ENCODE measurements at regions not wholly inside any gene's neighbourhood (a gene's known extent, or its start where the extent isn't known, plus 50 kb on each side); places are given as distances from the start of the nearest gene placed in this dataset.
A peak's percentile ranks its signal among the peaks of the same experiment; 100 is the strongest.

GRCh38 chr2:62369541-62370202 is 136.3 kb downstream of the TMEM17 start:
- DNase-seq (ENCODE audit: low read depth in 2 of 2): no peak
- TF ChIP-seq, protein P1, sequence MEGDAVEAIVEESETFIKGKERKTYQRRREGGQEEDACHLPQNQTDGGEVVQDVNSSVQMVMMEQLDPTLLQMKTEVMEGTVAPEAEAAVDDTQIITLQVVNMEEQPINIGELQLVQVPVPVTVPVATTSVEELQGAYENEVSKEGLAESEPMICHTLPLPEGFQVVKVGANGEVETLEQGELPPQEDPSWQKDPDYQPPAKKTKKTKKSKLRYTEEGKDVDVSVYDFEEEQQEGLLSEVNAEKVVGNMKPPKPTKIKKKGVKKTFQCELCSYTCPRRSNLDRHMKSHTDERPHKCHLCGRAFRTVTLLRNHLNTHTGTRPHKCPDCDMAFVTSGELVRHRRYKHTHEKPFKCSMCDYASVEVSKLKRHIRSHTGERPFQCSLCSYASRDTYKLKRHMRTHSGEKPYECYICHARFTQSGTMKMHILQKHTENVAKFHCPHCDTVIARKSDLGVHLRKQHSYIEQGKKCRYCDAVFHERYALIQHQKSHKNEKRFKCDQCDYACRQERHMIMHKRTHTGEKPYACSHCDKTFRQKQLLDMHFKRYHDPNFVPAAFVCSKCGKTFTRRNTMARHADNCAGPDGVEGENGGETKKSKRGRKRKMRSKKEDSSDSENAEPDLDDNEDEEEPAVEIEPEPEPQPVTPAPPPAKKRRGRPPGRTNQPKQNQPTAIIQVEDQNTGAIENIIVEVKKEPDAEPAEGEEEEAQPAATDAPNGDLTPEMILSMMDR (IDR thresholded peaks at IDR 0.05; ENCODE audit: low read depth, low read length): no peak
- no peak overlapping the region for H3K4me3 ChIP-seq (replicated peaks in 1 of 2; ENCODE audit: low read depth in 2 of 2, low read length in 2 of 2)

DNA sequence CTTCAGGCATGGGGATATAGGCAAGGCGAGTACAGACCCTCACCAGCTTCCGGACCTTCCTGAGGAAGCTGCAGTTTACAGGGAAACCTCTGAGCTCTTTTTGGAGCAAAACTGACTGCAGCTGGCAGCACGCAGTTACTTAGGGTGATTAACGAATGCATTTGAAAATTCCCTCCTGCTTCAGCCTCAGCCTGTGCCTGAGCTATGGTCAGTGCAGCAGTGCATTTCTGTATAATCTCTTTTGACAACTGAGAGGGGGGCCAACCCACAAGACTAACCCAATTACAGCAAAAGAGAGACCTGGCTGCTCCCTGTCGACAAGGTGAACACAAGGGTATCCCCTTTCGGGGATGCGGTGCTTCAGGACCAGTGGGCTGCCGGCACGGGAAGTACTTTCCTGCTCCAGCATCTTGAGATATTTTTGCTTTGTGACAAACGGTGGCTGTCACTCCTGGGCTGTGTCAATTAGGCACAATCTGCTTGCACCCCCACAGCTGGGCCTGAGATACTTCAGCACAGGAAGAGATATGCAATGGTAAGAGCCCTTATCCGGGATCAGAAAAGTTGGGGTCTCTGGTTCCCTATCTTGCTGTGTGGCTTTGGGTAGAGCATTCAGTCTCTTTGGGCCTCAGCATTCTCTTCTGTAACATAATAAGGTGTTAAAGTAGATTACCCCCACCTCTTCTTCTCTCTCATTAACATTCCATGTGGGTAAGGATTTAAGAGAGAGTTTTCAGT is 141.0 kb downstream of the TMEM17 start:
- TF ChIP-seq, protein P1 (IDR thresholded peaks at IDR 0.05; ENCODE audit: low read depth, low read length): no peak
- no peak for DNase-seq (ENCODE audit: low read depth in 2 of 2)
- no peak overlapping the region for H3K4me3 ChIP-seq (replicated peaks in 1 of 2; ENCODE audit: low read depth in 2 of 2, low read length in 2 of 2)

DNA sequence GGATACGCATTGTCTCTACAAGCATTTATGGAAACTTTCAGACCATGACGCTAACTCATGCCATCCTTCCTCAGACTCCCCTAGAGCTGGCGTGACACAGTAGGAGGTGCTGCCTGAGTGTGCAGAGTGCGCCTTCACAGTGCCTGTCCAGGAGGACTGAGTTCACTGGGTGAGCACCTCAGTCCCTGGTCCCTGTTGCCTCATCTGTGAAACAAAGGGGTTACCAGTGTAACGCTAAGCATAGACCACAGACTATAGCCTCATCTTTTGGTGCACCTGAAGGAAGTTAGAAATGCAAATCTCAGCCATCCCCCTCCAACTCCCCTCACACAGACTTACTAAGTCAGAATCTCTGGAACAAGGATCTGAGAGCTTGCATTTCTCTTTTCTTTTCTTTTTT is 142.8 kb downstream of the TMEM17 start:
- DNase-seq (ENCODE audit: low read depth in 2 of 2): no peak
- TF ChIP-seq, protein P1 (IDR thresholded peaks at IDR 0.05; ENCODE audit: low read depth, low read length): no peak
- no peak overlapping the region for H3K4me3 ChIP-seq (replicated peaks in 1 of 2; ENCODE audit: low read depth in 2 of 2, low read length in 2 of 2)

DNA sequence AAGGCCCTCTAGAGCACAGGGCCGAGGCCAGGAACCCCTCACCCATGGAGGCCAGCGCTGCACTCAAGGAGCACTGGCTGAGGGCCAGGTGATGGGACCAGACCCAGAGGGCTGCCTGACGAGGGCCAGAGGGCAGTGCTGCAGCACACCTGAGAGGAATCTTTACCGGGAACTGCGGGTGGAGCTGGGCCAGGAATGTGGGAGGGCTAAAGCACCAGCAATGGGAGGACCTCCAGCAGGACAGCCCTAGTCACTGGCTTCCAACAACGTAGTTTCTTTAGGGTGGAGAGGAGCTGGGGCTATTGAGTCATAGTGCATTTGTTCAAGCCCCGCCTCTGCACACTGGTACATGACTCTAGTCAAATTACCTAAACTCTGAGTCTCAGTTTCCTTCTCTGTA is 143.4 kb downstream of the TMEM17 start:
- H3K4me3 ChIP-seq (replicated peaks in 1 of 2; ENCODE audit: low read depth in 2 of 2, low read length in 2 of 2): no peak overlapping the region
- TF ChIP-seq, protein P1 (IDR thresholded peaks at IDR 0.05; ENCODE audit: low read depth, low read length): no peak
- DNase-seq (ENCODE audit: low read depth in 2 of 2): no peak

GRCh38 chr2:62361964-62362363 is 144.0 kb downstream of the TMEM17 start:
- no peak overlapping the region for H3K4me3 ChIP-seq (replicated peaks in 1 of 2; ENCODE audit: low read depth in 2 of 2, low read length in 2 of 2)
- TF ChIP-seq, protein P1 (IDR thresholded peaks at IDR 0.05; ENCODE audit: low read depth, low read length): no peak
- no peak for DNase-seq (ENCODE audit: low read depth in 2 of 2)

GRCh38 chr2:62354771-62355561 is 151.0 kb downstream of the TMEM17 start:
- TF ChIP-seq, protein P1 (IDR thresholded peaks at IDR 0.05; ENCODE audit: low read depth, low read length): no peak
- H3K4me3 ChIP-seq (replicated peaks in 1 of 2; ENCODE audit: low read depth in 2 of 2, low read length in 2 of 2): no peak overlapping the region
- DNase-seq (ENCODE audit: low read depth in 2 of 2): peak in 1 of 2 donors; percentile 3

Data from cardiac fibroblast (primary cell).